ENCODE measurements at regions not wholly inside any gene's neighbourhood (a gene's known extent, or its start where the extent isn't known, plus 50 kb on each side); places are given as distances from the start of the nearest gene placed in this dataset.

GRCh38 chr2:217076058-217076435 is 216.2 kb upstream of the TNP1 start:
- TF ChIP-seq EZH2 (IDR thresholded peaks at IDR 0.05; ENCODE audit: low read depth, unreplicated experiment) (no peak), CTCF (conservative IDR thresholded peaks at IDR 0.05; ENCODE audit: low read depth in 2 of 2) (no peak), CREB1 (CRISPR knock-in tag; IDR thresholded peaks at IDR 0.05; ENCODE audit: low read depth) (no peak), POLR2AphosphoS5 (IDR thresholded peaks at IDR 0.05; ENCODE audit: low read depth) (no peak), JUNB (IDR thresholded peaks at IDR 0.05; ENCODE audit: unreplicated experiment) (no peak), EZH2phosphoT487 (IDR thresholded peaks at IDR 0.05; ENCODE audit: unreplicated experiment) (no peak), ZNF331 (CRISPR knock-in tag; IDR thresholded peaks at IDR 0.05; ENCODE audit: low read depth) (no peak)
